Bronchial epithelial cell (primary cell): ENCODE measurements at regions not wholly inside any gene's neighbourhood (a gene's known extent, or its start where the extent isn't known, plus 50 kb on each side); places are given as distances from the start of the nearest gene placed in this dataset.
"Not testable (repeated sequence)": the region's sequence is repeated elsewhere in the genome, so short reads cannot be mapped to it uniquely, and the experiment has no call there.

Experiments
- DNase-seq: peaks from one replicate; pipeline ENCODE4 v3.0.0-alpha.2; 2010; ENCODE audit warnings: low read depth
- FAIRE-seq: peaks from 2 replicates; lab custom pipeline; 2011; peaks lifted over from hg19 to GRCh38; lab: Jason Lieb, UNC
- H3K27me3 ChIP-seq: 2 replicates; pipeline ENCODE4 v1.5.1; 2011; ENCODE audit warnings: low read length; ENCODE audit not compliant: control insufficient read depth, insufficient read depth
- H3K36me3 ChIP-seq: 2 replicates; pipeline ENCODE4 v1.5.1; 2011; ENCODE audit warnings: low read length; ENCODE audit not compliant: control insufficient read depth, insufficient read depth
- H3K4me3 ChIP-seq: 2 replicates; pipeline ENCODE4 v1.5.1; 2011; ENCODE audit warnings: mild to moderate bottlenecking, low read depth, low read length, control low read depth
- TF ChIP-seq, protein P1 (sequence below): IDR thresholded peaks from 2 replicates; pipeline ENCODE4 v1.5.1; 2011; ENCODE audit warnings: mild to moderate bottlenecking, moderate library complexity, low read length, control low read depth, inconsistent platforms; ENCODE audit not compliant: insufficient read depth, severe bottlenecking

DNA sequence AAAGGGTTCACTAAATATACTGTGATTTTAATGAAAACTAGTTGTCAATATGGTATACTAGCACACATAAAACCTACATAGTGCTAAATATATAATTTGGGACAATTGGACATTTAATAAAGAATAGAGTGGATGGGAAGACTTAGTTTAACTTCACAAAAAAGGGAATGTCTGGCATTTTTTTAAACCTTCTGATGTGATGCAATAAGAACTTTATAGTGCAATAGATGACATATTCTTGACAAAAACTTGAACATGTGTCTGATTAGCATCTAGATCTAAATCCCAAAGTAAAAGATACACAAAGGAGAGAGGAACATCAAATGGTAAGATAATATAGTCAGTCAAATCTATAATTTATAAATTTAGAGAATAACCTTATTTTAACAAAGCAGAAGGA lies 488.3 kb upstream of the SYT1 start:
- FAIRE-seq (no peak), DNase-seq (no peak)
- Histone ChIP-seq H3K27me3 (no peaks in the 10 kb centered on the region), H3K36me3 (no peaks in the 10 kb centered on the region), H3K4me3 (no peak overlapping the region)
- TF ChIP-seq, protein P1, sequence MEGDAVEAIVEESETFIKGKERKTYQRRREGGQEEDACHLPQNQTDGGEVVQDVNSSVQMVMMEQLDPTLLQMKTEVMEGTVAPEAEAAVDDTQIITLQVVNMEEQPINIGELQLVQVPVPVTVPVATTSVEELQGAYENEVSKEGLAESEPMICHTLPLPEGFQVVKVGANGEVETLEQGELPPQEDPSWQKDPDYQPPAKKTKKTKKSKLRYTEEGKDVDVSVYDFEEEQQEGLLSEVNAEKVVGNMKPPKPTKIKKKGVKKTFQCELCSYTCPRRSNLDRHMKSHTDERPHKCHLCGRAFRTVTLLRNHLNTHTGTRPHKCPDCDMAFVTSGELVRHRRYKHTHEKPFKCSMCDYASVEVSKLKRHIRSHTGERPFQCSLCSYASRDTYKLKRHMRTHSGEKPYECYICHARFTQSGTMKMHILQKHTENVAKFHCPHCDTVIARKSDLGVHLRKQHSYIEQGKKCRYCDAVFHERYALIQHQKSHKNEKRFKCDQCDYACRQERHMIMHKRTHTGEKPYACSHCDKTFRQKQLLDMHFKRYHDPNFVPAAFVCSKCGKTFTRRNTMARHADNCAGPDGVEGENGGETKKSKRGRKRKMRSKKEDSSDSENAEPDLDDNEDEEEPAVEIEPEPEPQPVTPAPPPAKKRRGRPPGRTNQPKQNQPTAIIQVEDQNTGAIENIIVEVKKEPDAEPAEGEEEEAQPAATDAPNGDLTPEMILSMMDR: no peak

DNA sequence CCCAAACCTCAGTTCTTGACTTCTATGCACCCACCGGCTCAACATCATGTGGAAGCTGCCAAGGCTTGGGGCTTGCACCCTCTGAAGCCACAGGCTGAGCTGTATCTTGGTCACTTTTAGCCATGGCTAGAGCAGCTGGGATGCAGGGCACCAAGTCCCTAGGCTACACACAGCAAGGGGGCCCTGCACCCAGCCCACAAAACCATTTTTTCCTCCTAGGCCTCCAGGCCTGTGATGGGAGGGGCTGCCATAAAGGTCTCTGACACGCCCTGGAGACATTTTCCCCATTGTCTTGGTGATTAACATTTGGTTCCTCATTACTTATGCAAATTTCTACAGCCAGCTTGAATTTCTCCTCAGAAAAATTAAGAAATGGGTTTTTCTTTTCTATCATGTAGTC lies 485.5 kb upstream of the SYT1 start:
- not testable (repeated sequence) for H3K36me3 ChIP-seq, H3K4me3 ChIP-seq, DNase-seq, H3K27me3 ChIP-seq, FAIRE-seq

DNA sequence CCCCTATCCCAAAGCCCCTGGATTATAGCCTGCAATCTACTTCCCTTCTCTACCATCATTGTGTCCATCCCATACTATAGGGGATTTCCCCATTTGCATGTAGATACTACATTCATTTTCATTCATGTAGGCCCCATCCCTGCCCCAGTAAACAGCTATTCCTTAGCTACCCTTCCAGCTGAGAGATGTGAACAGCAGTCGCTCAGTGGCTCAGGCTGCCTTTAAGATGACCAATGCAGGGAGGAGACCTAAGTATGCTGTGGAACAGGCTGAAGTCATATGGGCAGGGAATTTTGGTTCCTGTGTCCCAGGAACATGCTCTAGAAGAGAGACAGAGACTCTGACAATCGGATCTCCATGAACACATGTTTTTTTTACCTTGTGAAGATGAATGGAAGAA lies 481.2 kb upstream of the SYT1 start:
- no peak for FAIRE-seq
- H3K27me3 ChIP-seq: no peaks in the 10 kb centered on the region

DNA sequence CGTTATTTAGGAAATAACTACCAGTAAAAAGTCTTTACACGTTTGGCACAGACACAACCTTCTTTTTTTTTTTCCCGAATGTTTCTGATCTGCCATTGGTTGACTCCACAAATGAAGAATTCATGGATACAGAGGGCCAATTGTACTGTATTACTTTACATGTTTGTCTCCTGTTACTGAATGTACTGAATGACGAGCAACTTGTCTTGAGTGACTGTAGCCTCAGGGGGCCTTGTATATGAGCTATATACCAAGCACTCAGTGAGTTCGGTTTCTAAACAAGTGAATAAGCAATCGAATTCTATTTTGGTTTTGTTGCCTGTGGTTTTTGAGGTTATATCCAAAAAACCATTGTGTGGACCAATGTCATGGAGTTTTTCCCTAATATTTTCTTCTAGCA lies 480.0 kb upstream of the SYT1 start:
- no peaks in the 10 kb centered on the region for H3K27me3 ChIP-seq
- no peak overlapping the region for H3K4me3 ChIP-seq
- DNase-seq: no peak
- TF ChIP-seq, protein P1: no peak
- H3K36me3 ChIP-seq: no peaks in the 10 kb centered on the region
- FAIRE-seq: no peak

More for the DNA sequence above, 481.2 kb upstream of the SYT1 start:
- no peak for DNase-seq
- TF ChIP-seq, protein P1: no peak
- H3K36me3 ChIP-seq: no peaks in the 10 kb centered on the region
- no peak overlapping the region for H3K4me3 ChIP-seq

DNA sequence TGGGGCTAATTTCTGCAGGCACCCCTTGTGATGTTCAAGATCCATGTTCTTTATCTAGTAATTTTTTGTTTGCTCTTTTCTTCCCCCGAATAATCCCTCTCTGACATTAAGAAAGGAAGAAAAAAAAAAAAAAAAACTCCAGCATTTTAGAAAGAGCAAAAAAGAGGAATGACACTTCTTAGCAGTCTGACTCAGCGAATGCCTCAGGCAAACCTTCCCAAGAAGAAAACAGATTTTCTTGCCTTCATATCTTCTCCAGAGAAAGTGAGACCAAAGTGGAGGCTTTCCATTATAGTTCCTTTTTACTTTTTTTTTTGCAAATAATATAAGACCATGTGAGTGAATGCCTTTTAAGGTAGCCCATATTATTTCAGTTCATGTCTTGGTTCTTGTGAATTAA lies 479.0 kb upstream of the SYT1 start:
- H3K27me3 ChIP-seq: no peaks in the 10 kb centered on the region
- TF ChIP-seq, protein P1: no peak
- DNase-seq (peak; percentile 29), FAIRE-seq (no peak)
- H3K4me3 ChIP-seq: no peak overlapping the region
- no peaks in the 10 kb centered on the region for H3K36me3 ChIP-seq

DNA sequence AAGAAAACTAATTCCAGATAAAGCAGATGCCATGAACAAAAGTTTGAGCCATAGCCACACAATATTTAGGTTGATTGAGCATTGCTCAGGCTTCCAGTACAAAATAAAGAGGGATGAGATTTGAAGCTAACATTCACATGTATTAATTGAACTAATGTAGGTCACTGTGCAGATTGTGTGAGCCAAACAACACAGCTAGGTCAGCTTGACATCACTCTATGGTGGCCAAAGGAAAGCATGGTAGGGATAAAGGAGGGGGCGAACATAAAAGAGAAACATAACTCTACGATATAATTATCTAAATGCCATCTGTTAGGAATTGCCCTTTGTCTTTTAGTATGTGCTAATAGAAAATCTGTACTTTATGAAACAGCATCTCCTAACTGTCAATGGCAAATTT lies 477.7 kb upstream of the SYT1 start:
- DNase-seq (no peak), FAIRE-seq (no peak)
- Histone ChIP-seq H3K36me3 (no peaks in the 10 kb centered on the region), H3K27me3 (no peaks in the 10 kb centered on the region), H3K4me3 (no peak overlapping the region)
- TF ChIP-seq, protein P1: no peak
